NB4 (cell line): ENCODE measurements at regions not wholly inside any gene's neighbourhood (a gene's known extent, or its start where the extent isn't known, plus 50 kb on each side); places are given as distances from the start of the nearest gene placed in this dataset.
"Not testable (repeated sequence)": the region's sequence is repeated elsewhere in the genome, so short reads cannot be mapped to it uniquely, and the experiment has no call there.

ENCODE experiments used
- DNase-seq: peaks from one replicate; pipeline ENCODE4 v3.0.0; 2010; ENCODE audit warnings: low read depth
- H3K4me3 ChIP-seq: one replicate; pipeline ENCODE4 v1.5.1; 2011; ENCODE audit warnings: mild to moderate bottlenecking, low read depth, low read length, moderate library complexity

DNA sequence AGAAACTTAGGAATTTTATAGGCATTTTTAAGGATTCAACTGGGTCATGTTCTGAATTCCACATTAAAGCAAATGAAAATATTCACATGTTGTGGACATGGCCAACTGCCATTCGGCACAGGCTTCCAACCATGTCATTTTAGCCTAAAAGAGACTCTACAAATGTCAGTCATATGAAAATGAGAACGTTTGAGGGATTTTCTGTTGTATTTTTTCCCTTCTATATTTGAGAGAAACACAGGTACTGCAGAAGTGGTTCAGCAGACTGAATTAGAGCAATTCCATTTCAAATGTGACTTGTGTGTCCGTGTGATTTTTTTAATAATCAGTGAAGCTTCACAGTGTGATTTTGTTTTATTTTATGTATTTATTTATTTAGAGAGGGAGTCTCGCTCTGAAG lies 124.3 kb downstream of the TP53TG3F start:
- DNase-seq, H3K4me3 ChIP-seq: not testable (repeated sequence)

DNA sequence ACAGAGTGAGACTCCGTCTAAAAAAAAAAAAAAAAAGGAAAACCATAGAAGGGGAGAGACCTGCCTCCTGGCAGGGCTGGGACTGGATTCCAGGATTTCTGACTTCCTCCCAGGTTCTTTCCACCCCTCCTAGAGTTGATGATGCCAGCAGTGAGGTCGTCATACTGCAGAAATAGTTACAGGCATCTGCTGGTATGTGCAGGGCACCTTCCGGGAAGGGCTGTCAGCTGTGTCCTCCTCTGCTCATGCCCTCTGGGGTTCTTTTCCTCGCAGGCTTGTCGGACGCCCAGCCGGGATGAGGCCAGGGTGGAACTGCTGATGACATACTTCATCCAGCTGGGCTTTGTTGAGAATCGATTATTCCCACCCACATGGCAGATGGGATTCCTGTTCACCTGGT lies 129.2 kb downstream of the TP53TG3F start:
- DNase-seq, H3K4me3 ChIP-seq: not testable (repeated sequence)

GRCh38 chr16:33593344-33593743 lies 133.9 kb downstream of the TP53TG3F start:
- not testable (repeated sequence) for DNase-seq, H3K4me3 ChIP-seq

GRCh38 chr16:33595074-33595473 lies 135.7 kb downstream of the TP53TG3F start:
- not testable (repeated sequence) for H3K4me3 ChIP-seq, DNase-seq

DNA sequence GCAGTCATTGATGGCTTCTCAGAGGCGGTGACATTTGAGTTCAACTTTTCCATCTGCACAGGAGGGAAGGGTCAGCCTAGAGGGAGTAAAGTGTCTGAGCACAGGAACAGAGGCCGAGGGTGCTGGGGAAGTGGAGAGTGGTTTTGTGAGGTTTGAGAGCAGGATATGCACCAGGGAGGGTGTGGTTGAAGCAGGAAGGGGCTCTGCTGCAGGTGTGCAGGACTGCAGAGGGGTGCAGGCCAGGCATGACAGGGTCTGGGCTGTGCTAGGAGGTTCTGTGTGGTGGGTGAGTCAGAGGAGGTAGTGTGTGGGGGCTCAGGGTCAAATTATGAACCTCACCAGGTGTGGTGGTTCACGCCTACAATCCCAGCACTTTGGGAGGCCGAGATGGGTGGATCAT lies 141.6 kb downstream of the TP53TG3F start:
- DNase-seq, H3K4me3 ChIP-seq: not testable (repeated sequence)

GRCh38 chr16:33623535-33624077 lies 164.2 kb downstream of the TP53TG3F start:
- not testable (repeated sequence) for H3K4me3 ChIP-seq

DNA sequence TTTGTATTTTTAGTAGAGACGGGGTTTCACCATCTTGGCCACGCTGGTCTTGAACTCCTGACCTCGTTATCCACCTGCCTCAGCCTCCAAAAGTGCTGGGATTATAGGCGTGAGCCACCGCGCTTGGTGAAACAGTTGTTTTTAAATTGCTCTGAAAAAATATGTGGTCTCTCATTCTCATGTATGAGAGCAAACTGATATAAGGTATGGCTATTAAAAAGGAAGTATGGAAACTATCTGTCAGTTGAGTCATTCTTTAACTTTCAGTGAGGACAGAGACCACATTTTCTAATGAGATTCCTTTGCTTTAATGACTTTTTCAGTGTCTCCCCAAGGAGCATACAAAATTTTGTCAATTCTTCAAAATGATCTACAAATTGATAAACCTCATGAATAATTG lies 169.5 kb downstream of the TP53TG3F start:
- H3K4me3 ChIP-seq, DNase-seq: not testable (repeated sequence)

More at GRCh38 chr16:33623535-33624077, 164.2 kb downstream of the TP53TG3F start:
- DNase-seq, result not testable (repeated sequence)

- H3K4me3 ChIP-seq, DNase-seq: not testable (repeated sequence)
Observed at GRCh38 chr16:33631713-33632112, 172.3 kb downstream of the TP53TG3F start.

- H3K4me3 ChIP-seq, DNase-seq: not testable (repeated sequence)
Observed at GRCh38 chr16:33634057-33634456, 174.6 kb downstream of the TP53TG3F start.

GRCh38 chr16:33636760-33637159 lies 177.3 kb downstream of the TP53TG3F start:
- not testable (repeated sequence) for DNase-seq, H3K4me3 ChIP-seq

DNA sequence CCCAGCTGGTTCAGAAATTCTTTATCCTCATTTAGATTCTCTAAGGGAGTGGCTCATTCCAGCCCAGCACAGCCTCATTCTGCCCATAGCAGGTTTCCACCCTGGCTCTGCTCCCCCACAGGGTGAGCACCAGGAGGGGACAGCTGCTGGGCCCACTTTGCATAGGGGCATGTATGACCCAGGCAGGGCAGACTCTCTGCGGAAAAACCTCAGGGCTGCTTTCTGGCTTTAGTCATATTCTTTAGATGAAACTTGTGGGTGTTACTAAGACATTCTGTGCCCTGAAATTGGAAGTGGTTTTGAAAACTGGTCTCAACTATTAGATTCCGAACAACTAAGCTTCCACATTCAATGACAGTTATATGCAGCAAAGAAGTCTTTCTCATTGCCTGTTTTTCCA lies 183.9 kb downstream of the TP53TG3F start:
- H3K4me3 ChIP-seq, DNase-seq: not testable (repeated sequence)

DNA sequence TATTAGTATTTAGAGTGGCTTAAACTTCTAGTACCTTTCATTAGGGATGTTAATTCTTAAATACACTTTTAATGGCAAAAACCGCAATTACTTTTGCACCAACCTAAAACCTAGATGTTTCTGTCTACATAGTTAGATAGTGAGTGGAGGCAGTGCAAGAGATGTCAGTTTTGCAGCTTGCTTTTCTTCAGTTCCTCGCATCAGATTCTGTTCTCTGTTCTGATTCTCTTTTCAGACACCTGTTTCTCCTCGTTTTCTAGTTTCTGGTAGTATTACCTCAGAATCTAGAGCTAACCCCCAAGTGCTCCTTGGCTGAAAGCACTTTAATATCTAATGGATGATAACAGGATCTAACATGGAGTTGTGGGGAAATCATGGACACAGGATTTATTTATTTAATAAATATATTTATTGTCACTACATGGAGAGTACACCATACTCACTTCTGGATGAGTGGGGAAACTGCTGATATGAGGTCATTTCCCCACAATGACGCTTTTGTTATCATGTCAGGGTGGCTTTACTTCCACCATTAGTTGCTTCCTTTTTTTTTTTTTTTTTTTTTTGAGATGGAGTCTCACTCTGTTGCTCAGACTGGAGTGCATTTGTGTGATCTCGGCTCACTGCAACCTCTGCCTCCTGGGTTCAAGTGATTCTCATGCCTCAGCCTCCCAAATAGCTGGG lies 184.4 kb downstream of the TP53TG3F start:
- not testable (repeated sequence) for H3K4me3 ChIP-seq, DNase-seq

DNA sequence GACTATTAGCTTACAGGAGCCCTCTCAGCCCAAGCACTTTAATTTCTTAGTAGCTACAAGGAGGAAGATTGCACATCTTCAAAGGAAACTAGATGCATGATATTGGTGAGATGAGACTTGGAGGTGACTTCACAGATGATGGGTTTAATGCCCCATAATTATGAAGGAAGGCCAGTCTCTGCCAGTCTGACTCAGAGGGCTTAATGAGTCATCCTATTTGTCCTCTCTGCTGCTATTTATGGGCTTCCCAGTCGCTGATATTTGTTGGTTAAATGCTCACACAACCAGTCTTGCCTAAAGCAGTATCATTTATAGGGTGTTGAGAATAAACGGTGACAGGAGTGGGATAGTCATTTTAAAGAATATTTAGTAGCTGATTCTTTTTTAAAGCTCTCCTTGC lies 187.0 kb downstream of the TP53TG3F start:
- DNase-seq, H3K4me3 ChIP-seq: not testable (repeated sequence)

DNA sequence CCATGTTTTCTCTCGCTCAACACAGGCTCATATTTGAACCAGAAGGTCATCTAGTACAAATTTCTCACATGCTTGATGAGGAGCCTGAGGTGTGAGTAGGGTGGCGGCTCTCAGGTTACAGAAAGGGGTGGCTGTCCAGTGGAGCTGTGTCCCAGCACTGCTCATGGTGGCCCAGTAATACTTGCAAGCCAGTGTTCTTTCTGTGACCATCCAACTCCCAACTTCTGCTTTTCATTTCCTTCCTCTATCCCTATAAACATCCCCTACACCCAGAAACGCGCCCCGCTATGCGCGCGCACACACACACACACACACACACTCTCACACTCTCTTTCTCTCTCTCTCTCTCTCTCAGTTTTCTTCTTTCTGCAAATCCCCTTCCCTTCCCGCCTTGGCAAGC lies 196.3 kb downstream of the TP53TG3F start:
- H3K4me3 ChIP-seq, DNase-seq: not testable (repeated sequence)

DNA sequence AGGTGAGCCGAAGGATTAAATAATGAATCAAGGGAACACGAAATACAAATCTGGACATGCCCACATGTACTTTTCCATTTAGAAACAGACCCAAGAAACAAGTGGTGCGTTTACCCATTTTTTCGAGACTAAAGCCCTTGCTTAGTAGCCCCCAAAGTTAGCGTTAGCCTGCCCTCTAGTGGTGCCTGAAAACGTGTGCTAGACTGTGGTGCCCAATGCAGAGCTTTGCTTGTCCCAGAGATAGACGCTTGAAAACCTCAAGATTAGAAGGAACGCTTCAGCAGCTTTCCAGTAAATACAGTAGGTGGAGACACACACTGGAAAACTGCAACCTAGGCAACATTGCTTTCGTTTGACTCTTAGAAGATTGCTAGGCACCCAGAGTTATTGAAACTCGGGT lies 197.0 kb downstream of the TP53TG3F start:
- not testable (repeated sequence) for DNase-seq, H3K4me3 ChIP-seq

DNA sequence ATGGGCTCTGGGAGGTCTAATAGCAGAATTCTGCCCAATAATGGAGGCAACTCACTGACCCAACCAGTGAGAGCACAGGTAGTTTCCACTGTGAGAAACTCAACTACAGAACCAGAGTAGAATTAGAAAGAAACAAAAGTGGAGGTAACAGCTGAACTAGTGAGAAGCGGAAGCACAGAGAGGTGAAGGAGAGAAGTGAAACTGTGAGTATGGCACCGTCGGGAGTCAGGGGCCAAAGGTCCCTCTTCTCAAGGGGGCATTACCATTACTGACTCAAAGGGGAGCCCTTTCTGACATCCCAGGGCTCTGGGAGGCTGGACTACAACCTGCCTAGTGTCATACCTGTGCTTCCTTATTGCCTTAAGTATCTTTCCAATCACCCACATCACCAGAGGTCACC lies 198.3 kb downstream of the TP53TG3F start:
- H3K4me3 ChIP-seq, DNase-seq: not testable (repeated sequence)

- H3K4me3 ChIP-seq, DNase-seq: not testable (repeated sequence)
Observed at GRCh38 chr16:33680791-33681190, 221.4 kb downstream of the TP53TG3F start.

GRCh38 chr16:33700320-33700719 lies 240.9 kb downstream of the TP53TG3F start:
- not testable (repeated sequence) for H3K4me3 ChIP-seq, DNase-seq

- DNase-seq, H3K4me3 ChIP-seq: not testable (repeated sequence)
Observed at GRCh38 chr16:33706845-33707590, 247.6 kb downstream of the TP53TG3F start.

GRCh38 chr16:33707591-33707934 lies 248.2 kb downstream of the TP53TG3F start:
- H3K4me3 ChIP-seq, DNase-seq: not testable (repeated sequence)
